OCI-LY7 (cell line): ENCODE measurements at regions not wholly inside any gene's neighbourhood (a gene's known extent, or its start where the extent isn't known, plus 50 kb on each side); places are given as distances from the start of the nearest gene placed in this dataset.

Experiments
- BruUV-seq: library from RNA; stranded (reverse); fragments of 400-500 nt; replicated peaks from 2 replicates; lab custom pipeline; 2021; lab: Mats Ljungman, UMichigan
- CTCF ChIA-PET: fragments of 300-600 bp; sonication (Branson Sonifier 250); formaldehyde crosslinking; loops from one replicate; lab custom pipeline; 2022; ENCODE audit warnings: antibody characterized with exemption; ENCODE audit not compliant: unreplicated experiment; lab: Charles Lee
- POLR2A ChIA-PET: fragments of 300-600 bp; sonication (Branson Sonifier 250); formaldehyde crosslinking; loops from one replicate; lab custom pipeline; 2022; ENCODE audit warnings: antibody characterized with exemption; lab: Charles Lee
- DNase-seq: peaks from one replicate; pipeline ENCODE4 v3.0.0-alpha.2; 2015; ENCODE audit warnings: low spot score
- H2AFZ ChIP-seq: fragments of 200-600 bp; sonication (generic), shearing (Covaris generic); 2 replicates; pipeline ENCODE4 v1.6.1; 2014; ENCODE audit warnings: mild to moderate bottlenecking, antibody characterized with exemption, low read length, moderate library complexity
- H3K27ac ChIP-seq: fragments of 200-600 bp; sonication (generic); 2 replicates; pipeline ENCODE4 v1.5.1; 2014; ENCODE audit warnings: mixed run types, low read depth, mild to moderate bottlenecking, moderate library complexity, low read length, inconsistent platforms; ENCODE audit not compliant: poor library complexity, severe bottlenecking
- H3K36me3 ChIP-seq: fragments of 200-600 bp; sonication (generic); 2 replicates; pipeline ENCODE4 v1.6.1; 2014; ENCODE audit warnings: mild to moderate bottlenecking, antibody characterized with exemption, low read length, moderate library complexity, mixed read lengths; ENCODE audit not compliant: insufficient read depth
- H3K4me1 ChIP-seq: fragments of 200-600 bp; sonication (generic); 2 replicates; pipeline ENCODE4 v1.5.1; 2014; ENCODE audit warnings: mild to moderate bottlenecking, low read length; ENCODE audit not compliant: insufficient read depth, poor library complexity, severe bottlenecking
- H3K4me2 ChIP-seq: fragments of 200-600 bp; sonication (generic); 2 replicates; pipeline ENCODE4 v1.6.1; 2014; ENCODE audit warnings: mild to moderate bottlenecking, low read length
- H3K4me3 ChIP-seq: fragments of 200-600 bp; sonication (generic); 2 replicates; pipeline ENCODE4 v1.5.1; 2014; ENCODE audit warnings: mild to moderate bottlenecking, low read depth, low read length; ENCODE audit not compliant: poor library complexity, severe bottlenecking
- H3K79me2 ChIP-seq: fragments of 200-600 bp; sonication (generic); 2 replicates; pipeline ENCODE4 v1.6.1; 2016; ENCODE audit warnings: low read depth, mild to moderate bottlenecking, low read length, moderate library complexity, mixed read lengths; ENCODE audit not compliant: insufficient read depth
- H3K9me2 ChIP-seq: fragments of 200-600 bp; sonication (generic); 2 replicates; pipeline ENCODE4 v1.6.1; 2016; ENCODE audit warnings: mild to moderate bottlenecking, low read length, mixed read lengths; ENCODE audit not compliant: insufficient read depth
- H3K9me3 ChIP-seq: fragments of 200-600 bp; sonication (generic); 2 replicates; pipeline ENCODE4 v1.6.1; 2014; ENCODE audit warnings: mild to moderate bottlenecking, mixed run types, low read length, mixed read lengths
- H4K20me1 ChIP-seq: fragments of 200-600 bp; sonication (generic); 2 replicates; pipeline ENCODE4 v1.6.1; 2014; ENCODE audit warnings: mild to moderate bottlenecking, antibody characterized with exemption, low read length, moderate library complexity, mixed read lengths; ENCODE audit not compliant: insufficient read depth
- EZH2phosphoT487 ChIP-seq: fragments of 200-600 bp; sonication (generic); IDR thresholded peaks from 2 replicates; pipeline ENCODE4 v1.6.1; 2018; ENCODE audit warnings: low read depth, borderline replicate concordance, mild to moderate bottlenecking, mixed run types, antibody characterized with exemption, low read length, moderate library complexity, mixed read lengths
- intact Hi-C: fragments of 100-400 bp; cut with micrococcal nuclease; formaldehyde crosslinking; loops from one replicate; pipeline ENCODE4 v1.10.0; 2022; ENCODE audit not compliant: unreplicated experiment
- TF ChIP-seq, protein P1 (sequence below): fragments of 200-600 bp; sonication (generic); conservative IDR thresholded peaks from 2 replicates; pipeline ENCODE4 v1.5.1; 2014; ENCODE audit warnings: mild to moderate bottlenecking, antibody characterized with exemption, low read length, moderate library complexity, mixed read lengths

DNA sequence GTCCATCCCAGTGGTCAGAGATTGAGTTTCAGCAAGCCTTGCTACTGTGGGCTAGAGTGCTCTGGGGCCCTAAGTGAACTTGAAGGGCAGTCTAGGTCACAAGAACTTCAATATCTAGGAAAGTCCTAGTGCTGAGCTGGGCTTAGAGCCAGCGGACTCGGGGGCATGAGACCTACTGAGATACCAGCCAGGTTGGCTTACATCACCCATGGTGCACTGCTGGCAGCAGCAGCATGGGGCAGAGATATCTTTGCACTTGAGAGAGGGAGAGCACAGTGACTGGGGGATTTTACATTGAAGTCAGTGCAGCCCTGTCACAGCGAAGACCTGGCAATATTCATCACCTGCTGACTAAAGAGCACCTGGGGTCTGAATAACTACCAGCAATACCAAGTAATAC is 158.3 kb upstream of the PRKD1 start:
- TF ChIP-seq, protein P1, sequence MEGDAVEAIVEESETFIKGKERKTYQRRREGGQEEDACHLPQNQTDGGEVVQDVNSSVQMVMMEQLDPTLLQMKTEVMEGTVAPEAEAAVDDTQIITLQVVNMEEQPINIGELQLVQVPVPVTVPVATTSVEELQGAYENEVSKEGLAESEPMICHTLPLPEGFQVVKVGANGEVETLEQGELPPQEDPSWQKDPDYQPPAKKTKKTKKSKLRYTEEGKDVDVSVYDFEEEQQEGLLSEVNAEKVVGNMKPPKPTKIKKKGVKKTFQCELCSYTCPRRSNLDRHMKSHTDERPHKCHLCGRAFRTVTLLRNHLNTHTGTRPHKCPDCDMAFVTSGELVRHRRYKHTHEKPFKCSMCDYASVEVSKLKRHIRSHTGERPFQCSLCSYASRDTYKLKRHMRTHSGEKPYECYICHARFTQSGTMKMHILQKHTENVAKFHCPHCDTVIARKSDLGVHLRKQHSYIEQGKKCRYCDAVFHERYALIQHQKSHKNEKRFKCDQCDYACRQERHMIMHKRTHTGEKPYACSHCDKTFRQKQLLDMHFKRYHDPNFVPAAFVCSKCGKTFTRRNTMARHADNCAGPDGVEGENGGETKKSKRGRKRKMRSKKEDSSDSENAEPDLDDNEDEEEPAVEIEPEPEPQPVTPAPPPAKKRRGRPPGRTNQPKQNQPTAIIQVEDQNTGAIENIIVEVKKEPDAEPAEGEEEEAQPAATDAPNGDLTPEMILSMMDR, result no peak
- TF ChIP-seq EZH2phosphoT487, result no peak
- no TSS peak for BruUV-seq
- POLR2A ChIA-PET, result interaction anchor here (1.2 kb wide), 1 partner anchor 9 kb away, joined by 3 read pairs; no protein-coding TSS in a partner anchor

DNA sequence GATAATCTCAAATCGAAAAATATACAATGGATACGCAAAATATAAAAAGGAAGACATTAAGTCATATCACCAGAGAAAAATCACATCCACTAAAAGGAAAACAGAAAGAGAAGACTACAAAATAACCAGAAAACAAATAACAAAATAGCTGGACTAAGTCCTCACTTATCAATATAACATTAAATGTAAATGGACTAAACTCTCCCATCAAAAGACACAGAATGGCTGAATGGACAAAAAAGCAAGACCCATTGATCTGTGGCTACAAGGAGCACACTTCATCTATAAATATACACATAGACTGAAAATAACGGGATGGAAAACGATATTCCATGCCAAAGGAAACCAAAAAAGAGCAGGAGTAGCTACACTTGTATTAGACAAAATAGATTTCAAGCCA is 161.0 kb upstream of the PRKD1 start:
- Histone ChIP-seq H3K4me2 (no peak overlapping the region), H4K20me1 (no peaks in the 10 kb centered on the region), H3K79me2 (no peaks in the 10 kb centered on the region), H3K36me3 (no peaks in the 10 kb centered on the region), H2AFZ (no peak overlapping the region), H3K27ac (no peak overlapping the region), H3K9me2 (no peaks in the 10 kb centered on the region), H3K9me3 (no peaks in the 10 kb centered on the region), H3K4me3 (no peak overlapping the region), H3K4me1 (no peaks in the 10 kb centered on the region)
- ChIA-PET POLR2A (interaction anchor here (0.8 kb wide), 1 partner anchor 47 kb away, joined by 3 read pairs; no protein-coding TSS in a partner anchor), CTCF (no interaction called here)
- DNase-seq, result no peak
- intact Hi-C loops, result no loop called here
- TF ChIP-seq EZH2phosphoT487, result no peak
- TF ChIP-seq, protein P1, result no peak
- BruUV-seq, result no TSS peak

More for the DNA sequence above, 158.3 kb upstream of the PRKD1 start:
- Histone ChIP-seq H3K4me1 (no peaks in the 10 kb centered on the region), H3K36me3 (no peaks in the 10 kb centered on the region), H4K20me1 (no peaks in the 10 kb centered on the region), H3K4me2 (no peak overlapping the region), H3K4me3 (no peak overlapping the region), H3K27ac (no peak overlapping the region), H2AFZ (no peak overlapping the region), H3K79me2 (no peaks in the 10 kb centered on the region), H3K9me2 (no peaks in the 10 kb centered on the region), H3K9me3 (no peaks in the 10 kb centered on the region)
- CTCF ChIA-PET, result no interaction called here
- intact Hi-C loops, result no loop called here
- no peak for DNase-seq

DNA sequence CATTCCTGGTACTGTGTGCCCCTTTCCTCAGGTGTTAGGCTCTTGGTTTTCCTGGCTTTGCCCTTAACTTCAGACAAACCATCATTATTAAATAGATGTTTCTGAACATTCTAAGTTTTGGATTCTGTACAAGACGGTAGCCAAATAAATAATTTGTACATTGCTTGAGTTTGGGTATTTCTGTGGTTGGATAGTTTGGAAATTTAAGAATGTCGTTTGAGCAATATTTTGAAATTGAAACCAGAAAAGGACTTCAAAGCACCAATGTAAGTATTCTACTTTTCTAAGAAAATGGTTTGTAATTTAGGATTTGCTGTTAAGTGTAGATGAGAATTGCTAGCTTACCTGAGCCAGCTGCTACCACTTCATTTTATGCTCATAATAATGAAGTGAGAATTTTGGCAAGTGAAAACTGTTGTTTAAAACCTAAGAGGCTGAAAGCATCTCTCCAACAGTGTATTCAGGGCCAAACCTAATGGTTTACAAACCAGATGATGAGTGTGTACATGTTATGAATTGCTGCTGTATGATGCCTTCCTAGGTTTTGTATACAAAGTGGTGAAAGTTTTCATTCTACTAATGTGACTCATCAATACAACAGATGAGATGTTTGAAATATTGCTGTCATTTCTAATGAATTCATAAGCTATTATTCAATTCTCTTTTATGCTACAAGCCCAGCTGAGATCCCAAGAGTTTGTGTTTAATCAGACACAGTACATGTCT is 181.5 kb upstream of the PRKD1 start:
- Histone ChIP-seq H2AFZ (no peak overlapping the region), H3K9me2 (no peaks in the 10 kb centered on the region), H3K4me1 (no peaks in the 10 kb centered on the region), H3K36me3 (no peaks in the 10 kb centered on the region), H3K9me3 (no peaks in the 10 kb centered on the region), H3K79me2 (no peaks in the 10 kb centered on the region), H3K4me3 (no peak overlapping the region), H4K20me1 (no peaks in the 10 kb centered on the region), H3K4me2 (no peak overlapping the region), H3K27ac (no peak overlapping the region)
- TF ChIP-seq, protein P1, result no peak
- intact Hi-C loops, result no loop called here
- ChIA-PET CTCF (no interaction called here), POLR2A (interaction anchor here (0.6 kb wide), 1 partner anchor 441 kb away, joined by 4 read pairs; no protein-coding TSS in a partner anchor)
- no TSS peak for BruUV-seq
- no peak for DNase-seq
